ENCODE measurements at regions not wholly inside any gene's neighbourhood (a gene's known extent, or its start where the extent isn't known, plus 50 kb on each side); places are given as distances from the start of the nearest gene placed in this dataset.

- TF ChIP-seq, protein P1, sequence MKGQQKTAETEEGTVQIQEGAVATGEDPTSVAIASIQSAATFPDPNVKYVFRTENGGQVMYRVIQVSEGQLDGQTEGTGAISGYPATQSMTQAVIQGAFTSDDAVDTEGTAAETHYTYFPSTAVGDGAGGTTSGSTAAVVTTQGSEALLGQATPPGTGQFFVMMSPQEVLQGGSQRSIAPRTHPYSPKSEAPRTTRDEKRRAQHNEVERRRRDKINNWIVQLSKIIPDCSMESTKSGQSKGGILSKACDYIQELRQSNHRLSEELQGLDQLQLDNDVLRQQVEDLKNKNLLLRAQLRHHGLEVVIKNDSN (IDR thresholded peaks at IDR 0.05; ENCODE audit: borderline replicate concordance, low read depth) = no peak
- no peak for TF ChIP-seq MXI1 (IDR thresholded peaks at IDR 0.05; ENCODE audit: low read depth, low read length)
- TF ChIP-seq JUND (IDR thresholded peaks at IDR 0.05) = no peak
- TF ChIP-seq, protein P2, sequence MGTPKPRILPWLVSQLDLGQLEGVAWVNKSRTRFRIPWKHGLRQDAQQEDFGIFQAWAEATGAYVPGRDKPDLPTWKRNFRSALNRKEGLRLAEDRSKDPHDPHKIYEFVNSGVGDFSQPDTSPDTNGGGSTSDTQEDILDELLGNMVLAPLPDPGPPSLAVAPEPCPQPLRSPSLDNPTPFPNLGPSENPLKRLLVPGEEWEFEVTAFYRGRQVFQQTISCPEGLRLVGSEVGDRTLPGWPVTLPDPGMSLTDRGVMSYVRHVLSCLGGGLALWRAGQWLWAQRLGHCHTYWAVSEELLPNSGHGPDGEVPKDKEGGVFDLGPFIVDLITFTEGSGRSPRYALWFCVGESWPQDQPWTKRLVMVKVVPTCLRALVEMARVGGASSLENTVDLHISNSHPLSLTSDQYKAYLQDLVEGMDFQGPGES (IDR thresholded peaks at IDR 0.05; ENCODE audit: low read depth, low read length) = no peak
- WGBS (ENCODE audit: low lambda C conversion rate) = 0% methylated on average over 2 of the region's 2 CpGs
- Histone ChIP-seq H3K27me3 (ENCODE audit: insufficient read depth) (no peaks in the 10 kb centered on the region), H3K9me3 (no peaks in the 10 kb centered on the region), H3K4me2 (no peak overlapping the region), H3K9me2 (no peaks in the 10 kb centered on the region), H3K9ac (no peak overlapping the region), H3K4me1 (ENCODE audit: control insufficient read depth in 1 of 2, insufficient read depth in 2 of 2, low read depth in 1 of 2, low read length in 1 of 2) (no peaks in the 10 kb centered on the region), H3K36me3 (replicated peaks in 1 of 2; ENCODE audit: control insufficient read depth in 1 of 2, insufficient read depth in 2 of 2, low read length in 1 of 2) (no peaks in the 10 kb centered on the region), H3K27ac (ENCODE audit: low read depth in 2 of 2, low read length in 1 of 2) (no peak overlapping the region), H4K20me1 (ENCODE audit: insufficient read depth) (no peaks in the 10 kb centered on the region), H3K4me3 (ENCODE audit: low read depth in 2 of 2, low read length in 1 of 2) (no peak overlapping the region), H3K79me2 (ENCODE audit: insufficient read depth) (no peaks in the 10 kb centered on the region), H3F3A (replicated peaks; ENCODE audit: insufficient read depth) (no peaks in the 10 kb centered on the region), H2AFZ (ENCODE audit: low read depth) (no peak overlapping the region)
- CTCF ChIA-PET = interaction anchor here (1.3 kb wide), 1 partner anchor 359 kb away, joined by 3 read pairs; no protein-coding TSS in a partner anchor
- POLR2A ChIA-PET = no interaction called here
- no peak for DNase-seq
Observed at GRCh38 chr20:18991012-18991411, 177.4 kb downstream of the SCP2D1 start.

GRCh38 chr20:18992418-18992817, 178.8 kb downstream of the SCP2D1 start:
- Histone ChIP-seq H3K9me2 (no peaks in the 10 kb centered on the region), H3K4me2 (no peak overlapping the region), H3K4me3 (ENCODE audit: low read depth in 2 of 2, low read length in 1 of 2) (no peak overlapping the region), H3F3A (replicated peaks; ENCODE audit: insufficient read depth) (no peaks in the 10 kb centered on the region), H3K27ac (ENCODE audit: low read depth in 2 of 2, low read length in 1 of 2) (no peak overlapping the region), H3K4me1 (ENCODE audit: control insufficient read depth in 1 of 2, insufficient read depth in 2 of 2, low read depth in 1 of 2, low read length in 1 of 2) (no peaks in the 10 kb centered on the region), H3K9me3 (no peaks in the 10 kb centered on the region), H3K79me2 (ENCODE audit: insufficient read depth) (no peaks in the 10 kb centered on the region), H3K27me3 (ENCODE audit: insufficient read depth) (no peaks in the 10 kb centered on the region), H4K20me1 (ENCODE audit: insufficient read depth) (no peaks in the 10 kb centered on the region), H3K36me3 (replicated peaks in 1 of 2; ENCODE audit: control insufficient read depth in 1 of 2, insufficient read depth in 2 of 2, low read length in 1 of 2) (no peaks in the 10 kb centered on the region), H3K9ac (no peak overlapping the region), H2AFZ (ENCODE audit: low read depth) (no peak overlapping the region)
- DNase-seq = no peak
- ChIA-PET POLR2A (no interaction called here), CTCF (no interaction called here)
- 0% methylated on average over 1 of the region's 1 CpG for WGBS (ENCODE audit: low lambda C conversion rate)
- TF ChIP-seq REST (IDR thresholded peaks at IDR 0.05; ENCODE audit: low read depth, low read length) (no peak), FOXJ3 (CRISPR knock-in tag; IDR thresholded peaks at IDR 0.05) (no peak), TEAD4 (IDR thresholded peaks at IDR 0.05; ENCODE audit: borderline replicate concordance, insufficient read depth) (no peak), SIN3A (IDR thresholded peaks at IDR 0.05; ENCODE audit: borderline replicate concordance, low read depth, low read length) (no peak), USF2 (IDR thresholded peaks at IDR 0.05; ENCODE audit: borderline replicate concordance, low read depth, low read length) (no peak), POLR2AphosphoS5 (IDR thresholded peaks at IDR 0.05; ENCODE audit: low read depth, low read length) (no peak), RFX5 (IDR thresholded peaks at IDR 0.05; ENCODE audit: low read length) (no peak), SMC3 (IDR thresholded peaks at IDR 0.05; ENCODE audit: low read depth, low read length) (no peak), RXRA (IDR thresholded peaks at IDR 0.05; ENCODE audit: borderline replicate concordance, low read depth) (no peak), RAD21 (IDR thresholded peaks at IDR 0.05; ENCODE audit: low read length) (no peak), CHD2 (IDR thresholded peaks at IDR 0.05; ENCODE audit: low read length, partially characterized antibody) (no peak), YY1 (IDR thresholded peaks at IDR 0.05; ENCODE audit: low read depth) (no peak)
- TF ChIP-seq, protein P1 (IDR thresholded peaks at IDR 0.05; ENCODE audit: borderline replicate concordance, low read depth) = no peak
- TF ChIP-seq, protein P2 (IDR thresholded peaks at IDR 0.05; ENCODE audit: low read depth, low read length) = no peak
- TF ChIP-seq, protein P3, sequence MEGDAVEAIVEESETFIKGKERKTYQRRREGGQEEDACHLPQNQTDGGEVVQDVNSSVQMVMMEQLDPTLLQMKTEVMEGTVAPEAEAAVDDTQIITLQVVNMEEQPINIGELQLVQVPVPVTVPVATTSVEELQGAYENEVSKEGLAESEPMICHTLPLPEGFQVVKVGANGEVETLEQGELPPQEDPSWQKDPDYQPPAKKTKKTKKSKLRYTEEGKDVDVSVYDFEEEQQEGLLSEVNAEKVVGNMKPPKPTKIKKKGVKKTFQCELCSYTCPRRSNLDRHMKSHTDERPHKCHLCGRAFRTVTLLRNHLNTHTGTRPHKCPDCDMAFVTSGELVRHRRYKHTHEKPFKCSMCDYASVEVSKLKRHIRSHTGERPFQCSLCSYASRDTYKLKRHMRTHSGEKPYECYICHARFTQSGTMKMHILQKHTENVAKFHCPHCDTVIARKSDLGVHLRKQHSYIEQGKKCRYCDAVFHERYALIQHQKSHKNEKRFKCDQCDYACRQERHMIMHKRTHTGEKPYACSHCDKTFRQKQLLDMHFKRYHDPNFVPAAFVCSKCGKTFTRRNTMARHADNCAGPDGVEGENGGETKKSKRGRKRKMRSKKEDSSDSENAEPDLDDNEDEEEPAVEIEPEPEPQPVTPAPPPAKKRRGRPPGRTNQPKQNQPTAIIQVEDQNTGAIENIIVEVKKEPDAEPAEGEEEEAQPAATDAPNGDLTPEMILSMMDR (IDR thresholded peaks at IDR 0.05) = no peak
